ENCODE measurements at regions not wholly inside any gene's neighbourhood (a gene's known extent, or its start where the extent isn't known, plus 50 kb on each side); places are given as distances from the start of the nearest gene placed in this dataset.
"Not testable (repeated sequence)": the region's sequence is repeated elsewhere in the genome, so short reads cannot be mapped to it uniquely, and the experiment has no call there.

GRCh38 chr2:87352178-87352934, 330.7 kb upstream of the PLGLB1 start:
- TF ChIP-seq EZH2 (IDR thresholded peaks at IDR 0.05; ENCODE audit: low read length, unreplicated experiment); CTCF (conservative IDR thresholded peaks at IDR 0.05; ENCODE audit: low read depth, low read length); EZH2phosphoT487 (IDR thresholded peaks at IDR 0.05; ENCODE audit: borderline replicate concordance, low read length): not testable (repeated sequence)

All from PC-3 (cell line).